C4-2B (cell line): ENCODE measurements at regions not wholly inside any gene's neighbourhood (a gene's known extent, or its start where the extent isn't known, plus 50 kb on each side); places are given as distances from the start of the nearest gene placed in this dataset.

ENCODE experiments used
- H3K27ac ChIP-seq: fragments of 450-650 bp; 2 replicates; pipeline ENCODE4 v1.5.1; 2017
- ZFX ChIP-seq: fragments of 450-650 bp; IDR thresholded peaks from 2 replicates; pipeline ENCODE4 v1.6.1; 2017
- TF ChIP-seq, protein P1 (sequence below): fragments of 450-650 bp; conservative IDR thresholded peaks from 2 replicates; pipeline ENCODE4 v1.5.1; 2017; ENCODE audit warnings: mild to moderate bottlenecking

DNA sequence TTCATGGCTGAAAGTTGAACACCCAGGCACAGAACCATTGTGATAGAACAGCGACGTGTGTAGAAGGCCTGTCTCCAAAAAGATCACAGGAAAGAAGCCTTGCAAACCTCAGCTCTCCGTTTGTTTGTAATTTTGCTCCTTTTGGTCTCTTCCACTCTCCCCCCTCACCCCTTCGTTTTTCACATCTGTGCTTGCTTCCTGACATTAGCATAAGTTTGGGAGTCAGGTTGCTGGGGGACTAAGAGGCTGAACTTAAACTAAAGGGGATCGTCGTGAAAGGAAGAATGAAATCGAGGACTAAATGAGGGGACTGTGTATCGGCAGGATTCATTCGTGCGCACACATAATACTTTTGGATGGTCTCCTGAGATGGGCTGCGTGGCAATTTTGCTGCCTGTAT lies 200.6 kb downstream of the BCAT1 start:
- no peak overlapping the region for H3K27ac ChIP-seq
- no peak for TF ChIP-seq ZFX
- TF ChIP-seq, protein P1, sequence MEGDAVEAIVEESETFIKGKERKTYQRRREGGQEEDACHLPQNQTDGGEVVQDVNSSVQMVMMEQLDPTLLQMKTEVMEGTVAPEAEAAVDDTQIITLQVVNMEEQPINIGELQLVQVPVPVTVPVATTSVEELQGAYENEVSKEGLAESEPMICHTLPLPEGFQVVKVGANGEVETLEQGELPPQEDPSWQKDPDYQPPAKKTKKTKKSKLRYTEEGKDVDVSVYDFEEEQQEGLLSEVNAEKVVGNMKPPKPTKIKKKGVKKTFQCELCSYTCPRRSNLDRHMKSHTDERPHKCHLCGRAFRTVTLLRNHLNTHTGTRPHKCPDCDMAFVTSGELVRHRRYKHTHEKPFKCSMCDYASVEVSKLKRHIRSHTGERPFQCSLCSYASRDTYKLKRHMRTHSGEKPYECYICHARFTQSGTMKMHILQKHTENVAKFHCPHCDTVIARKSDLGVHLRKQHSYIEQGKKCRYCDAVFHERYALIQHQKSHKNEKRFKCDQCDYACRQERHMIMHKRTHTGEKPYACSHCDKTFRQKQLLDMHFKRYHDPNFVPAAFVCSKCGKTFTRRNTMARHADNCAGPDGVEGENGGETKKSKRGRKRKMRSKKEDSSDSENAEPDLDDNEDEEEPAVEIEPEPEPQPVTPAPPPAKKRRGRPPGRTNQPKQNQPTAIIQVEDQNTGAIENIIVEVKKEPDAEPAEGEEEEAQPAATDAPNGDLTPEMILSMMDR, result no peak

DNA sequence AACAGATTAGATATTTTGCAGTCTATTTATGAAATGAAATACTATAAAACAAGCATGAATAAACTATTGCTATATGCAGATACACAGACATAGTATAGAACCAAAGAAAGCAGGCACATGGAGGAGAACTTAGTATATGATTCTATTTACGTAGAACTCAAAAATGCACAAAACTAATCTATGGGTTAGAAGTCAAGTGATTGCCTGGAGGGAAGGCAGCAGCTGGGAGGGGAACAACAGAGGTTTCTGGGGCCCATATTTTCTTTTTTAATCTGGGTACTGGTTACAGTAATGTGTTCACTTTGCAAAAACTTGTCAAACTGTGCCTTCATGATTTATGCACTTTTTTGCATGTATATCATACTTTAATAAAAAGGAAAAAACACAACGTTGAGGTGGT lies 202.0 kb downstream of the BCAT1 start:
- no peak overlapping the region for H3K27ac ChIP-seq
- TF ChIP-seq ZFX, result no peak
- TF ChIP-seq, protein P1, result no peak

DNA sequence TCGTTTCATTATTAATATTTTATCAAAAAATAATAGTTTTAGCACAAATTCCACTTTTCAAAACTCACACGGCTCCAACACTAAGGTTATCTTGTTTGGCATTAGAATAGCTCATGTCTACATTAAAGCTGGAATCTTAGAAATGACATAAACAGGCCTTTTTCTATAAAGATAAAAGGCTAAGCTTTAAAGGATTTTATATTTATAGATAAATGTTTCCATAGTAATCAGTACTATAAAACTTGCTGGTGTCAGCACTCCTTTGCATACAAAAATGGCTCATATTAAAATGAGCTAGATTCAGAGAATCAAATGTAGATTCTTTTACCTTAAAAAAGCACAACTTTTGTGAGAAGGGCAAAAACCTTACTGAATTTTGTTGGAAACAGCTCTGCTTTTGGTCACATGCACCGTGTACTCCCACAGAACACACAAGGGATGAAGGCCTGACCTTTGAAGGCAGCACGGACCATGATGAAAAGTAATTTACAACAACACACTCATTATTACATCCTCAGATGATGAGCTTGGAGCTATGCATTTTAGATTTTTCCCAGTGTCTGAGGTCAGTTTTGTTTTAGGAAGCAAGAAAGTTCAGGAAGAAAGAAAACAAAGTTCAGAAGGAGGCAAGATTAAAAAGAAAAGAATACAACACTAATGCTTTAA lies 202.8 kb downstream of the BCAT1 start:
- TF ChIP-seq ZFX, result no peak
- TF ChIP-seq, protein P1, result no peak
- no peak overlapping the region for H3K27ac ChIP-seq

DNA sequence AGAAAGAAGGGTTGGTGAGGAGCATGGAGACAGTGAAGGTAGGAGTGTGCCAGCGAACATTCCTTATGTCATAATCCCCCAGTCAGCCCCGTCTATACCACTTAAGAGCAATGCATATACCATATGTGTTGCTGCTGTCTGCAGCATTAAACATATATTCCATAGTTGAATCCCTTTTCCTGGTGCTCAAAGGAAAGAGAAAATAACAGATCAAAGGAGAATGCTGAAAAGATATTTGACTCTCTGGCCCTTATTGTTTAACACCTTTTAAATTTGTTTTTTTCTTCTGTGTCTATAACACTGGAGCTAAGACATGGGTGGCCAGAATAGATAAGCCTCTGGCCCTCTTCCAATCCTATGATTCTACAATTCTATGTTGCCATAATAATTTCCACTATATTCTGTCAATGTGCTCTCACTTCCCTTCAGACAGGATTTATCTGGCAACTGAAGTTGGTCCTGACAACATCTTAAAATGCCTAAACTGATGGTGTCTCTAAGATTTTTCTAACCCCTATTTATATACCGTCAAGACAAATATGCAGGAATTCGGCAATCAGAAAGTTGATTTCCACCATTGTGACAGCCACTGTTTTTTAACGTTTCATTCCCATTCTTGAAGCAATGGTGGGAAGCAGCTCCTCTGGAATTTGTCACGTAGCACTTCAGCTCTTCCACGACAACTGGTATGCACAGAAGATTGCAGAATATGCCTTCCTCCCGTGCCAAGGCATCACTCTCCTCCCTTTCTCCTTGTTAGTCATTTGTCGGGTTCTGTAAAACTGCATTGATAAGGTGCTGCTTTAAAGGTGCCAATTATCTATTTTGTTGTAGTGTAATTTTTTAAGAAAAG lies 204.7 kb downstream of the BCAT1 start:
- TF ChIP-seq, protein P1, result no peak
- TF ChIP-seq ZFX, result no peak
- H3K27ac ChIP-seq, result no peak overlapping the region

DNA sequence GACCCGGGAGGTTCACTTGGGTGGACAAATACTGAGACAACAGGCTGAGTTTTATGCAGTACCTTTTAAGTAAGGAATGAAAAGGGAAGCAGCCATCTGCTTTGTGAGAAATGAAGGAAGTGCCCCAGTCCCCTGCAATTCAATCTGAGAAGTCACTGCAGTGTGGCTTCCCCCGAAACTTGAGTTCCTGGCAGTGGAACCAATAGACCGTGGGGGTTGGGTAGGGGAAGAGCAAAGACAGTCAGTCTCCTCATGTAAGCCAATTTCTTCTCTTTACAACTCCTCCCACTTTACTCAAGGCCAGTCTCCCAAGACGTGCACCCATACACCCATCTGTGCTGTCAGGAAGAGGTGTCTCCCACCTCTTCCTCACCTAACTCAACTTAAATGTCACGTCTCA lies 206.5 kb downstream of the BCAT1 start:
- no peak overlapping the region for H3K27ac ChIP-seq
- TF ChIP-seq, protein P1, result no peak
- TF ChIP-seq ZFX, result no peak

DNA sequence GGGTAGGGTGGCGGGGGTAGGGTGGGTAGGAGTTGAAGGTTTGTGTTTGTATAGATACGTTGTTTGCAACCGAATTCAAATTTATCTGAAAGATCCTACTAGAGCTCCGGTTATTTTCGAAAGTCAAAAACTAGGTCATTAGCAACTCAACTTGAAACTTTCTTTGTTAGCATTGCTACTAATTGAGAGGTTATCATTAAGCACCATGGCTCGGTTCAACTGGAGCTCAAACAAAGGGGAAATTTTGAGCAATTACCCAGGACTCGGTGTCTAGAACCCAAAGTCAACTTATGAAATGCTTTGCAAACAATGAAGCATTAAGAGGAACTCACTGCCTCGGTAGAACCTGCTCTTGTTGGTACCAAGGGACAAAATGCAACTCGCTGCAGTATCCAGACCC lies 207.7 kb downstream of the BCAT1 start:
- H3K27ac ChIP-seq, result no peak overlapping the region
- TF ChIP-seq, protein P1, result no peak
- TF ChIP-seq ZFX, result no peak

DNA sequence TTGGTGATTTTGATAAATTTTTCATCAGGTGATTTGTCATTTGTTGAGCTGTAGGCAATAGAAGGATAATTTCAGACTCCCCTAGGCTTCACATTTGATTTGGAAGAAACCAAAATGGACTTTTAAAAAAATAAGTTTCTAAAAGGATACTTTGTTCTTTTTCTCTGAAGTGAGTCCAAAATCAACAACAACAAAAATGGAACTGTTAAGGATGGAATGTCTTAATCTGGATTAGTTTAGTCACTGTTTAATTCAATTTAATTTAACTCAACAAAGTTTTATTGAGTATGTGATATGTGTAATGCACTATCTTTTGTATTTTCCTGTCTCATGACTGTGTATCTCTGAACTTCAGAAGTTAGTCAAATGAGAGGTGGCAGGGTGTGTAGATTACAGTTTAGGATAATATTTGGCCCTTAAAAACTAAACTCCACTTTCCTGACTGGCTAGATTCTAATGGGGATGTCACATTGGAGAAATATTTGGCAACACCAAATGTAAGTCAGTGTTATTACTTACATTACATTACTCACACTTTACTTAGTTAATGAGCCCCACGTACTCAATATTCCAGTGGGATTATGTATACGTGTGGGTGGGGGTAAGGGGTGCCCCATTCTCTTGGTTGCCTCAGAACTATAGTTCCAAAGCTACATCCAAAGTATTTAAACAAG lies 209.7 kb downstream of the BCAT1 start:
- TF ChIP-seq, protein P1, result no peak
- no peak for TF ChIP-seq ZFX
- no peak overlapping the region for H3K27ac ChIP-seq
